ENCODE measurements at regions not wholly inside any gene's neighbourhood (a gene's known extent, or its start where the extent isn't known, plus 50 kb on each side); places are given as distances from the start of the nearest gene placed in this dataset.
A peak's percentile ranks its signal among the peaks of the same experiment; 100 is the strongest.

- no peak for DNase-seq
Measured at GRCh38 chr17:77478281-77478680, 337.5 kb downstream of the SEC14L1 start.

GRCh38 chr17:77478899-77479298 lies 338.1 kb downstream of the SEC14L1 start:
- DNase-seq, result no peak

GRCh38 chr17:77479372-77480198 lies 338.8 kb downstream of the SEC14L1 start:
- DNase-seq, result peak in 1 of 6 experiments; percentile 31

- no peak for DNase-seq
Measured at GRCh38 chr17:77480199-77480508, 339.4 kb downstream of the SEC14L1 start.

GRCh38 chr17:77480509-77481215 lies 339.9 kb downstream of the SEC14L1 start:
- no peak for DNase-seq

GRCh38 chr17:77481476-77482374 lies 341.0 kb downstream of the SEC14L1 start:
- no peak for DNase-seq

GRCh38 chr17:77482375-77483127 lies 341.8 kb downstream of the SEC14L1 start:
- no peak for DNase-seq

GRCh38 chr17:77483128-77483598 lies 342.4 kb downstream of the SEC14L1 start:
- DNase-seq, result no peak

GRCh38 chr17:77484111-77484510 lies 343.3 kb downstream of the SEC14L1 start:
- DNase-seq, result no peak

- no peak for DNase-seq
Measured at GRCh38 chr17:77485089-77485833, 344.5 kb downstream of the SEC14L1 start.

- DNase-seq, result no peak
Measured at GRCh38 chr17:77487211-77487629, 346.5 kb downstream of the SEC14L1 start.

GRCh38 chr17:77487677-77488530 lies 347.1 kb downstream of the SEC14L1 start:
- DNase-seq, result no peak

- DNase-seq, result no peak
Measured at GRCh38 chr17:77488531-77489238, 347.9 kb downstream of the SEC14L1 start.

- DNase-seq, result no peak
Measured at GRCh38 chr17:77489239-77489892, 348.6 kb downstream of the SEC14L1 start.

GRCh38 chr17:77489893-77490255 lies 349.1 kb downstream of the SEC14L1 start:
- DNase-seq, result no peak

- no peak for DNase-seq
Measured at GRCh38 chr17:77490361-77491183, 349.8 kb downstream of the SEC14L1 start.

- no peak for DNase-seq
Measured at GRCh38 chr17:77491921-77492445, 351.2 kb downstream of the SEC14L1 start.

All from stimulated activated naive CD4-positive, alpha-beta T cell (primary cell).